NCI-H226 (cell line): ENCODE measurements at regions not wholly inside any gene's neighbourhood (a gene's known extent, or its start where the extent isn't known, plus 50 kb on each side); places are given as distances from the start of the nearest gene placed in this dataset.

Source experiments
- DNase-seq: peaks from one replicate; pipeline ENCODE4 v3.0.0-alpha.2; 2015

DNA sequence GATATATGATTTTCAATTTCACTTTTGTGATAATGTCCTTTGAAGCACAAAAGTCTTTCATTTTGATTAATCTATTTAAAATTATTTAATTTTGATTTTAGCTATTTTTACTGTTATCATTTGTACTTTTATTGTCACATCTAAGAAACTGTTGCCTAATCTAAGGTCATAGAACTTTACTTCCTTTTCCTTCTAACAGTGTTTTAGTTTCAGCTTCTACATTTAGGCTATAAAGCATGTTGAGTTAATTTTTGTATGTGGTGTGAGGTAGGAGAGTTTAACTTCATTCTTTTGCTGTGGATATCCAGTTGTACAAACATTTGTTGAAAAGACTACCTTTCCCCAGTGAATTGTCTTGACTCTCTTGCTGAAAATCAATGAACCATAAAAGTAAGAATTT is 204.5 kb downstream of the TM2D1 start:
- DNase-seq = no peak

- no peak for DNase-seq
Observed at GRCh38 chr1:61519631-61520030, 205.3 kb downstream of the TM2D1 start.

DNA sequence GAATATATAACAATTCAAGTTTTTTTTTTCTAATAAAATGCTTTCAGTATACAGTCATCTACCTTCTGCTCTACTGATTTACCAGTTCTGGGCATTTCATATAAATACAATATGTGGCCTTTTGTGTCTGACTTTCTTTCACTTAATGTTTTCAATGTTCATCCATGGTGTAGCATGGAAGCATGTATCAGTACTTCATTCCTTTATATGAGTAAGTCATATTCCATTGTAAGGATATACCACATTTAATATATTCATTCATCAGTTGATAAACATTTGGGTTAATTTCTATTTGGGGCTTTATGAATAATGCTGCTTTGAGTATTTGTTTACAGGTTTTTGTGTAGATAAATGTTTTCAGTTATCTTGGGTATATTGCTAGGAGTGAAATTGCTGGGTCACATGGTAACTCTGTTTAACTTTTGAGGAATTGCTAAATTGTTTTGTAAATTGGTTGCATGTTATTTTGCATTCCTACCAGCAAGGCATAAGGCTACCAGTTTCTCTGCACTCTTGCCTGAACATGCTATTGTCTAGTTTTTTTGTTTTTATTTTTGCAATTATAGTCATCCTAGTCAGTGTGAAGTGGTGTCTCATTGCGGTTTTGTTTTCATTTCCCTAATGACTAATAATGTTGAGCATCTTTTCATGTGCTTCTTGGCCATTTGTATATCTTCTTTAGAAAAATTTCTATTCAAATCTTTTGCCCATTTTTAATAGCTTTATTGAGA is 206.1 kb downstream of the TM2D1 start:
- no peak for DNase-seq

- no peak for DNase-seq
Observed at GRCh38 chr1:61517345-61517744, 207.6 kb downstream of the TM2D1 start.

DNA sequence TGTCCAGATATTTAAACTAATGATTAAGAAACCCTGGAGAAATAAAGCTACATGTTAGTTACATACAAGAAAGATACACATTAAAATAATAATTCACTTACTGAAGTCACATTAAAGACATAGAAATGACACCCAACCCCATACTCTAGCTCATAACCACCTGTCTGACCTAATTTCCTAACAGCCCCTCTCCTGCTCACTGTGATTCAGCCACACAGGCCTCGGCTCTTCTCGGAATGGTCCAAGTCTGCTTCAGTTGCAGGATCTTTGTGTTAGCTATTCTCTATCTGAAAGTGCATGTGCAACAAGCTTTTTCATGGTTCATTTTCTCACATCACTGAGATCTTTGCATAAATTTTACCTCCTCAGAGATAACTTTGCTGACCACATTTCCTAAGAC is 209.8 kb downstream of the TM2D1 start:
- no peak for DNase-seq
